Midbrain (tissue), 1 donor: ENCODE measurements at regions not wholly inside any gene's neighbourhood (a gene's known extent, or its start where the extent isn't known, plus 50 kb on each side); places are given as distances from the start of the nearest gene placed in this dataset.

Experiments used
- DNase-seq: peaks from one replicate; lab custom pipeline; 2025; lab: John Stamatoyannopoulos, UW

- DNase-seq = no peak
Observed at GRCh38 chr12:17809206-17809605, 280.8 kb downstream of the RERGL start.

DNA sequence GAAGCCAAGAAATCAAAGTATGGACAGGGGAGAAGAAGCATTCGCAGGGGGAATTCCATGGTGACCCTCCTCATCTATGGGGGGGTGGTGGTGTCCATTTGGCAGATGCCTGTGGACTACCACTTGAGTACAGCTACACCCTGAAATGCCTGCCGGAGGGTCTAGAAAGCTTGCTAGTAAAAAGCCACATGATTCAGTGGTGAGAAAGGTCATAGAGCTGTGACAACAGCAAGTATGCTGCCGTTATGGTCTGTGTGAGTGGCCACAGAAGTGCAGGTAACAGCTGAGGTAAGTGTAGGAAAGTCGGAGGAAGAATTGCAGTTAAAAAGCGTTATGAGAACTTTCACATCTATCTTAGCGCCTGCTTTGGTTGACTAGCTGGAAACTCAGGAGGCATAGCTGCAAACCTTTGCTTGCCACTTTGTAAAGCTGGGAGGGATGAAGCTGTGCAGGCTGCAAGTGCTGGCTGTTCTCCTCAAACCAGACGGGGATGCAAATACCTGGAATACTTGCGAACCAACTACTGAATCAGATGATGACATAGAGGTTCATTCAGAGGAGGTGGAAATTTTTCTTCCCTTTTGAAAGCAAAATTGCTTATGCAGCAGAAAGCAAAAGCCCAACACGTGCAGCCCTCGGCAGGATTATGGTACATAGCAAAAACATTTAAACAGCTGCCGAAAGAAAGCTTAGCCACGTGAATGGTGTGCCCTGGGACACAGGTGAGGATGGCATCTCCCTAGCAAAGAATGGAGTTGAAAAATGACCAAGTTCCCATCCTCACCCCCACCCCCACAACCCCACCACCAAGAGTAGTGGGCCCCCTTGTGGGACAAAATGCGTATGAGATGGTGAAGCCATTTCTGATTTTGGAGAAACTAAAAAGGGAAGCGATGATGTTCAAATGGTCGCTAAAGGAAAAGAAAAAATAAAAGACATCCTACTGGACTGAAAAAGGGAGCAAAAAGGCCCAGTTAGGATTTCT lies 287.0 kb downstream of the RERGL start:
- no peak for DNase-seq

- DNase-seq = no peak
Observed at GRCh38 chr12:17793854-17794253, 296.1 kb downstream of the RERGL start.

DNA sequence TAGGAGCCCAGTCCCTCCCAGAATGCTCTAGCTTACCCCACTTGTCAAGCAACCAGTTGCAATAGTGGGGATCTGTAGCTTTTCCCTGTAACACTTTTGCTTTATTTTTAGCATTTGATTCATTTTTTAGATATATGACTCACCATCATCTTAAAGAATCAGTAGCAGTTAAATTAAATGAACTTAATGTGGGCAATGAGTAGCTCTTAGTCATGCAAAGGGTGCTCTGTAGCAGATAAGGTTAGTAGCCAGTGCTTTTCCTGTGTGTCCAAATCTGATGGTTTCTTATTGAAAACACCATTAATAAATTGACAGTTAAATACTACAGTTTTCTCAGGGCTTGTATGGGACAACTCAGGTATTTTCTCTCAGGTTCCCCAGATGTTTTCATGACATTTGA lies 311.8 kb downstream of the RERGL start:
- no peak for DNase-seq

- no peak for DNase-seq
Observed at GRCh38 chr12:17763366-17763765, 326.6 kb downstream of the RERGL start.

GRCh38 chr12:17759982-17760381 lies 330.0 kb downstream of the RERGL start:
- DNase-seq = no peak
